H1 (cell line): ENCODE measurements at regions not wholly inside any gene's neighbourhood (a gene's known extent, or its start where the extent isn't known, plus 50 kb on each side); places are given as distances from the start of the nearest gene placed in this dataset.
A peak's percentile ranks its signal among the peaks of the same experiment; 100 is the strongest.

Experiments
- CTCF ChIA-PET: fragments of 300-600 bp; sonication (Branson Sonifier 250); formaldehyde crosslinking; loops from one replicate; lab custom pipeline; 2021; ENCODE audit not compliant: partially characterized antibody; lab: Charles Lee
- POLR2A ChIA-PET: fragments of 300-600 bp; sonication (Branson Sonifier 250); formaldehyde crosslinking; loops from one replicate; lab custom pipeline; 2021; ENCODE audit warnings: inconsistent platforms; ENCODE audit not compliant: partially characterized antibody; lab: Charles Lee
- DNase-seq, 2 experiments: peaks; one replicate each; pipeline versions ENCODE4 v3.0.0 to v3.0.0-alpha.2; 2010 to 2022; ENCODE audit warnings: low spot score in 2 of 2, low read depth in 1 of 2, mixed read lengths in 1 of 2
- FAIRE-seq: peaks from 2 replicates; lab custom pipeline; 2011; peaks lifted over from hg19 to GRCh38; lab: Jason Lieb, UNC
- H2AFZ ChIP-seq: 2 replicates; pipeline ENCODE4 v1.8.1; 2012; ENCODE audit warnings: low read length, inconsistent platforms
- H2AK5ac ChIP-seq: 2 replicates; pipeline ENCODE4 v1.6.1; 2013; ENCODE audit warnings: low read depth, low read length
- H2BK120ac ChIP-seq: replicated peaks from 2 replicates; pipeline ENCODE3; 2013; ENCODE audit warnings: low read depth, low read length, inconsistent platforms
- H2BK12ac ChIP-seq: 2 replicates; pipeline ENCODE4 v1.6.1; 2013; ENCODE audit warnings: low read depth, low read length
- H2BK15ac ChIP-seq: 2 replicates; pipeline ENCODE4 v1.6.1; 2013; ENCODE audit warnings: low read length
- H2BK20ac ChIP-seq: 2 replicates; pipeline ENCODE4 v1.6.1; 2013; ENCODE audit warnings: low read length
- H2BK5ac ChIP-seq: 2 replicates; pipeline ENCODE4 v1.6.1; 2013; ENCODE audit warnings: low read depth, low read length
- H3K14ac ChIP-seq: 2 replicates; pipeline ENCODE4 v1.6.1; 2013; ENCODE audit warnings: inconsistent platforms; ENCODE audit not compliant: insufficient read length
- H3K18ac ChIP-seq: 2 replicates; pipeline ENCODE4 v1.6.1; 2013; ENCODE audit warnings: low read length; ENCODE audit errors: extremely low read depth
- H3K23ac ChIP-seq: 2 replicates; pipeline ENCODE4 v1.6.1; 2013; ENCODE audit warnings: inconsistent platforms; ENCODE audit not compliant: insufficient read length
- H3K23me2 ChIP-seq: 2 replicates; pipeline ENCODE4 v1.6.1; 2013; ENCODE audit warnings: low read depth, low read length
- H3K27ac ChIP-seq: 2 replicates; pipeline ENCODE4 v1.6.1; 2011; ENCODE audit warnings: low read depth, low read length, inconsistent platforms
- H3K27me3 ChIP-seq, 4 experiments: replicated peaks in 1 of 4; 1 replicate in 1 of 4; 2 replicates in 3 of 4; pipeline versions ENCODE4 v1.6.1 to v1.8.1; 2011 to 2013; ENCODE audit warnings: low read length in 3 of 4, mild to moderate bottlenecking in 3 of 4, inconsistent platforms in 2 of 4, mixed read lengths in 2 of 4, moderate library complexity in 1 of 4; ENCODE audit not compliant: control insufficient read depth in 3 of 4, insufficient read depth in 3 of 4; ENCODE audit errors: extremely low read depth in 1 of 4
- H3K36me3 ChIP-seq, 4 experiments: 2 replicates each; pipeline versions ENCODE4 v1.6.1 to v1.8.1; 2011 to 2013; ENCODE audit warnings: mild to moderate bottlenecking in 4 of 4, low read length in 3 of 4, moderate library complexity in 2 of 4, control low read depth in 1 of 4, inconsistent platforms in 1 of 4; ENCODE audit not compliant: insufficient read depth in 4 of 4, control insufficient read depth in 2 of 4
- H3K4ac ChIP-seq: replicated peaks from 2 replicates; pipeline ENCODE3; 2013; ENCODE audit warnings: low read length, low read depth, mixed read lengths, inconsistent platforms; ENCODE audit not compliant: insufficient read length
- H3K4me1 ChIP-seq, 4 experiments: replicated peaks in 1 of 4; 1 replicate in 1 of 4; 2 replicates in 3 of 4; pipeline versions ENCODE4 v1.6.1 to v1.8.1; 2011 to 2013; ENCODE audit warnings: low read length in 3 of 4, inconsistent platforms in 2 of 4, mixed read lengths in 1 of 4; ENCODE audit not compliant: insufficient read depth in 4 of 4, control insufficient read depth in 3 of 4
- H3K4me2 ChIP-seq, 2 experiments: 2 replicates each; pipeline versions ENCODE4 v1.6.1 to v1.8.1; 2011 to 2013; ENCODE audit warnings: low read depth in 2 of 2, low read length in 2 of 2, control low read depth in 1 of 2, inconsistent platforms in 1 of 2, mild to moderate bottlenecking in 1 of 2; ENCODE audit not compliant: insufficient read depth in 1 of 2
- H3K4me3 ChIP-seq, 4 experiments: fragments of 200-600, 300-600 bp in 1 of 4; sonication (generic), shearing (Covaris generic), sonication (Bioruptor Twin) in 1 of 4; 2 replicates each; pipeline versions ENCODE4 v1.5.1 to v1.8.1; 2011 to 2016; ENCODE audit warnings: low read length in 4 of 4, low read depth in 3 of 4, control low read depth in 2 of 4, inconsistent platforms in 2 of 4, mild to moderate bottlenecking in 2 of 4, mixed read lengths in 1 of 4, moderate library complexity in 1 of 4; ENCODE audit not compliant: insufficient read depth in 2 of 4; ENCODE audit errors: extremely low read depth in 1 of 4
- H3K56ac ChIP-seq: replicated peaks from 2 replicates; pipeline ENCODE3; 2013; ENCODE audit warnings: low read depth, mild to moderate bottlenecking, mixed read lengths, low read length, inconsistent platforms; ENCODE audit not compliant: insufficient read length
- H3K79me1 ChIP-seq: 2 replicates; pipeline ENCODE4 v1.6.1; 2013; ENCODE audit warnings: low read depth, low read length, control low read depth
- H3K79me2 ChIP-seq, 2 experiments: 2 replicates each; pipeline versions ENCODE4 v1.6.1 to v1.8.1; 2012 to 2013; ENCODE audit warnings: low read length in 2 of 2, mild to moderate bottlenecking in 2 of 2, inconsistent platforms in 1 of 2; ENCODE audit not compliant: insufficient read depth in 2 of 2, control insufficient read depth in 1 of 2
- H3K9ac ChIP-seq, 4 experiments: replicated peaks in 1 of 4; 1 replicate in 1 of 4; 2 replicates in 3 of 4; pipeline versions ENCODE4 v1.6.1 to v1.8.1; 2011 to 2013; ENCODE audit warnings: low read depth in 3 of 4, low read length in 3 of 4, control low read depth in 2 of 4, mild to moderate bottlenecking in 2 of 4, moderate library complexity in 2 of 4, inconsistent platforms in 1 of 4; ENCODE audit errors: extremely low read depth in 1 of 4
- H3K9me3 ChIP-seq, 2 experiments: 2 replicates each; pipeline versions ENCODE4 v1.6.1 to v1.8.1; 2012 to 2013; ENCODE audit warnings: mild to moderate bottlenecking in 2 of 2, moderate library complexity in 2 of 2, control low read depth in 1 of 2, inconsistent platforms in 1 of 2, low read depth in 1 of 2, low read length in 1 of 2, mixed read lengths in 1 of 2; ENCODE audit not compliant: insufficient read depth in 2 of 2
- H4K20me1 ChIP-seq, 2 experiments: replicated peaks in 1 of 2; 2 replicates each; pipeline versions ENCODE3 to v1.8.1; 2011 to 2013; ENCODE audit warnings: inconsistent platforms in 2 of 2, low read length in 2 of 2, mild to moderate bottlenecking in 1 of 2; ENCODE audit not compliant: insufficient read depth in 2 of 2, control insufficient read depth in 1 of 2
- H4K5ac ChIP-seq: 2 replicates; pipeline ENCODE4 v1.6.1; 2013; ENCODE audit warnings: low read length, low read depth, mixed read lengths, inconsistent platforms; ENCODE audit not compliant: insufficient read length
- H4K8ac ChIP-seq: 2 replicates; pipeline ENCODE4 v1.8.0; 2013; ENCODE audit warnings: mild to moderate bottlenecking, moderate library complexity, low read length, inconsistent platforms; ENCODE audit not compliant: insufficient read depth; ENCODE audit errors: extremely low read depth
- H4K91ac ChIP-seq: replicated peaks from 2 replicates; pipeline ENCODE3; 2013; ENCODE audit warnings: low read length, mixed read lengths, inconsistent platforms; ENCODE audit not compliant: insufficient read length
- BCL11A ChIP-seq, 2 experiments: IDR thresholded peaks; one replicate each; pipeline ENCODE4 v1.6.1; 2011; ENCODE audit warnings: low read depth in 2 of 2, low read length in 2 of 2, mild to moderate bottlenecking in 2 of 2
- GABPA ChIP-seq: IDR thresholded peaks from 2 replicates; pipeline ENCODE4 v1.6.1; 2011; ENCODE audit warnings: mild to moderate bottlenecking, low read length, moderate library complexity, borderline replicate concordance; ENCODE audit not compliant: insufficient read depth
- POU5F1 ChIP-seq: IDR thresholded peaks from 2 replicates; pipeline ENCODE4 v1.6.1; 2011; ENCODE audit warnings: low read depth, mild to moderate bottlenecking, low read length, moderate library complexity
- RXRA ChIP-seq: IDR thresholded peaks from 2 replicates; pipeline ENCODE4 v1.6.1; 2011; ENCODE audit warnings: low read depth, mild to moderate bottlenecking, low read length, moderate library complexity; ENCODE audit not compliant: insufficient read depth
- SAP30 ChIP-seq: fragments of 300-600 bp; sonication (generic); IDR thresholded peaks from 2 replicates; pipeline ENCODE4 v1.7.1; 2012; ENCODE audit warnings: low read length, moderate library complexity, mild to moderate bottlenecking, inconsistent platforms; ENCODE audit not compliant: insufficient read depth, insufficient replicate concordance
- SRF ChIP-seq: IDR thresholded peaks from 2 replicates; pipeline ENCODE4 v1.6.1; 2011; ENCODE audit warnings: mild to moderate bottlenecking, low read depth, low read length, moderate library complexity
- USF2 ChIP-seq: IDR thresholded peaks from 2 replicates; pipeline ENCODE4 v1.6.1; 2011; ENCODE audit warnings: low read length, improper control_type of control experiment
- WGBS, 2 experiments: shearing (Covaris generic) in 1 of 2; methylation state at CpG; one replicate each; pipeline versions ENCODE4 v1.1.6 to v1.1.7; 2013 to 2015; ENCODE audit warnings: low lambda C conversion rate in 2 of 2, mixed read lengths in 2 of 2, inconsistent platforms in 1 of 2, low coverage in 1 of 2, missing lambda C conversion rate in 1 of 2; ENCODE audit not compliant: insufficient replicate concordance in 2 of 2, insufficient coverage in 1 of 2, insufficient read length in 1 of 2; ENCODE audit errors: extremely low coverage in 1 of 2, missing lambda C conversion rate in 1 of 2; 5-methylcytosine and 5-hydroxymethylcytosine counted together

- H4K91ac ChIP-seq, result no peak overlapping the region
- no peak overlapping the region for H3K23ac ChIP-seq
- CTCF ChIA-PET, result interaction anchor here (0.7 to 0.8 kb wide), 2 partner anchors 11 to 300 kb away, joined by 3 to 4 read pairs; no protein-coding TSS in a partner anchor
- H3K9ac ChIP-seq, result peak overlapping the region; percentile 13 to 68 (median 42); a peak in 4 of 7 replicates
- H2BK12ac ChIP-seq, result no peak overlapping the region
- H3K27ac ChIP-seq, result no peak overlapping the region
- TF ChIP-seq BCL11A (IDR thresholded peaks at IDR 0.05; ENCODE audit: low read depth in 2 of 2, low read length in 2 of 2) (no peak), SRF (no peak), RXRA (no peak), SAP30 (no peak), GABPA (no peak), POU5F1 (no peak), USF2 (no peak)
- POLR2A ChIA-PET, result interaction anchor here (0.7 to 1.6 kb wide), 4 partner anchors 11 to 42 kb away, joined by 3 to 6 read pairs (median 4); no protein-coding TSS in a partner anchor
- no peaks in the 10 kb centered on the region for H3K79me2 ChIP-seq
- H3K9me3 ChIP-seq, result no peaks in the 10 kb centered on the region
- H2BK15ac ChIP-seq, result no peak overlapping the region
- 44% methylated on average over 15 of the region's 15 CpGs; no CpG with 5 or more reads in 1 of the 2 experiments for WGBS, 2 experiments
- DNase-seq (no peak), FAIRE-seq (peak; percentile 39)
- H3K36me3 ChIP-seq, result no peaks in the 10 kb centered on the region
- no peak overlapping the region for H4K5ac ChIP-seq
- no peak overlapping the region for H4K8ac ChIP-seq
- H3K56ac ChIP-seq, result no peak overlapping the region
- H3K79me1 ChIP-seq, result no peaks in the 10 kb centered on the region
- no peak overlapping the region for H2AK5ac ChIP-seq
- peak overlapping the region; percentile 73 to 90 (median 84) for H3K4me3 ChIP-seq
- H3K4ac ChIP-seq, result no peak overlapping the region
- H2BK120ac ChIP-seq, result no peak overlapping the region
- peaks cover 0 to 15% (median 11%) of the 10 kb centered on the region in 4 experiments; a peak in 6 of 7 replicates for H3K27me3 ChIP-seq
- no peak overlapping the region for H2BK20ac ChIP-seq
- H2AFZ ChIP-seq, result peak overlapping the region; percentile 82
- peak overlapping the region; percentile 83 to 97 for H3K4me2 ChIP-seq
- no peak overlapping the region for H3K14ac ChIP-seq
- H3K18ac ChIP-seq, result no peak overlapping the region
- no peak overlapping the region for H2BK5ac ChIP-seq
- peaks cover 7% of the 10 kb centered on the region for H3K23me2 ChIP-seq
- peaks cover 2 to 14% (median 8%) of the 10 kb centered on the region in 4 experiments; a peak in 5 of 7 replicates for H3K4me1 ChIP-seq
- H4K20me1 ChIP-seq, result no peaks in the 10 kb centered on the region
Measured at GRCh38 chr18:26657631-26658581, 109.6 kb upstream of the KCTD1 start.
